ENCODE measurements at regions not wholly inside any gene's neighbourhood (a gene's known extent, or its start where the extent isn't known, plus 50 kb on each side); places are given as distances from the start of the nearest gene placed in this dataset.

GRCh38 chr1:208787219-208787618 lies 543.0 kb upstream of the PLXNA2 start:
- Histone ChIP-seq H3K79me2 (ENCODE audit: low read depth) (no peaks in the 10 kb centered on the region), H2AFZ (no peak overlapping the region), H3K9me2 (ENCODE audit: insufficient read depth) (no peaks in the 10 kb centered on the region), H3K27ac (no peak overlapping the region), H4K20me1 (ENCODE audit: insufficient read depth) (no peaks in the 10 kb centered on the region), H3K27me3 (ENCODE audit: insufficient read depth, low read depth) (peaks cover 41% of the 10 kb centered on the region), H3K9me3 (ENCODE audit: insufficient read depth, low read depth) (no peaks in the 10 kb centered on the region), H3K4me1 (replicated peaks; ENCODE audit: insufficient read depth) (no peaks in the 10 kb centered on the region), H3K4me2 (no peak overlapping the region), H3K36me3 (ENCODE audit: low read depth) (no peaks in the 10 kb centered on the region), H3F3A (ENCODE audit: insufficient read depth, low read depth) (no peaks in the 10 kb centered on the region), H3K4me3 (no peak overlapping the region)
- ChIA-PET CTCF (no interaction called here), POLR2A (ENCODE audit: unreplicated experiment) (no interaction called here)
- intact Hi-C loops (cut with micrococcal nuclease; ENCODE audit: unreplicated experiment) = no loop called here
- no peak for DNase-seq
- TF ChIP-seq EZH2 (IDR thresholded peaks at IDR 0.05; ENCODE audit: low read depth) = no peak
- TF ChIP-seq CTCF (conservative IDR thresholded peaks at IDR 0.05) = no peak
- BruUV-seq (replicated peaks) = no TSS peak

GRCh38 chr1:208788013-208788540 lies 543.9 kb upstream of the PLXNA2 start:
- Histone ChIP-seq H3K27me3 (ENCODE audit: insufficient read depth, low read depth) (peaks cover 37% of the 10 kb centered on the region), H3K9me3 (ENCODE audit: insufficient read depth, low read depth) (no peaks in the 10 kb centered on the region), H2AFZ (no peak overlapping the region), H3K4me1 (replicated peaks; ENCODE audit: insufficient read depth) (no peaks in the 10 kb centered on the region), H4K20me1 (ENCODE audit: insufficient read depth) (no peaks in the 10 kb centered on the region), H3K9me2 (ENCODE audit: insufficient read depth) (no peaks in the 10 kb centered on the region), H3K79me2 (ENCODE audit: low read depth) (no peaks in the 10 kb centered on the region), H3K36me3 (ENCODE audit: low read depth) (no peaks in the 10 kb centered on the region), H3K27ac (no peak overlapping the region), H3K4me3 (no peak overlapping the region), H3K4me2 (no peak overlapping the region), H3F3A (ENCODE audit: insufficient read depth, low read depth) (no peaks in the 10 kb centered on the region)
- intact Hi-C loops (cut with micrococcal nuclease; ENCODE audit: unreplicated experiment) = no loop called here
- TF ChIP-seq EZH2 (IDR thresholded peaks at IDR 0.05; ENCODE audit: low read depth) (no peak), CTCF (conservative IDR thresholded peaks at IDR 0.05) (no peak)
- no peak for DNase-seq
- CTCF ChIA-PET = no interaction called here
- POLR2A ChIA-PET (ENCODE audit: unreplicated experiment) = no interaction called here
- no TSS peak for BruUV-seq (replicated peaks)

- no peak overlapping the region for H3K4me2 ChIP-seq
- no TSS peak for BruUV-seq (replicated peaks)
- no peaks in the 10 kb centered on the region for H3K36me3 ChIP-seq (ENCODE audit: low read depth)
- ChIA-PET CTCF (no interaction called here), POLR2A (ENCODE audit: unreplicated experiment) (no interaction called here)
- no peak overlapping the region for H2AFZ ChIP-seq
- H3K4me3 ChIP-seq = no peak overlapping the region
- H4K20me1 ChIP-seq (ENCODE audit: insufficient read depth) = no peaks in the 10 kb centered on the region
- no peaks in the 10 kb centered on the region for H3K4me1 ChIP-seq (replicated peaks; ENCODE audit: insufficient read depth)
- no peaks in the 10 kb centered on the region for H3K79me2 ChIP-seq (ENCODE audit: low read depth)
- TF ChIP-seq CTCF (conservative IDR thresholded peaks at IDR 0.05) (no peak), EZH2 (IDR thresholded peaks at IDR 0.05; ENCODE audit: low read depth) (no peak)
- no peaks in the 10 kb centered on the region for H3F3A ChIP-seq (ENCODE audit: insufficient read depth, low read depth)
- intact Hi-C loops (cut with micrococcal nuclease; ENCODE audit: unreplicated experiment) = no loop called here
- no peak overlapping the region for H3K27ac ChIP-seq
- DNase-seq = no peak
- H3K9me2 ChIP-seq (ENCODE audit: insufficient read depth) = no peaks in the 10 kb centered on the region
- H3K9me3 ChIP-seq (ENCODE audit: insufficient read depth, low read depth) = no peaks in the 10 kb centered on the region
- H3K27me3 ChIP-seq (ENCODE audit: insufficient read depth, low read depth) = peaks cover 20% of the 10 kb centered on the region
These were observed 547.3 kb upstream of the PLXNA2 start for GRCh38 chr1:208791456-208791855.

Measured in PC-9 (cell line).